HFF-Myc (cell line): ENCODE measurements at regions not wholly inside any gene's neighbourhood (a gene's known extent, or its start where the extent isn't known, plus 50 kb on each side); places are given as distances from the start of the nearest gene placed in this dataset.

Experiments used
- DNase-seq: peaks from one replicate; pipeline ENCODE4 v3.0.0-alpha.2; 2011; ENCODE audit warnings: low read depth; ENCODE audit errors: extremely low read depth
- H3K4me3 ChIP-seq: replicated peaks from 2 replicates; pipeline ENCODE4 v1.5.1; 2011; ENCODE audit warnings: low read depth, mild to moderate bottlenecking, control low read depth, low read length
- CTCF ChIP-seq: IDR thresholded peaks from 2 replicates; pipeline ENCODE4 v1.5.1; 2012; ENCODE audit warnings: mild to moderate bottlenecking, low read depth, low read length, control low read depth; ENCODE audit errors: missing control alignments

GRCh38 chr2:106685180-106685897 lies 198.2 kb downstream of the CD8B2 start:
- no peak for DNase-seq
- TF ChIP-seq CTCF, result no peak

GRCh38 chr2:106686814-106687213 lies 199.2 kb downstream of the ST6GAL2 start:
- no peak for DNase-seq
- TF ChIP-seq CTCF, result no peak
- no peak overlapping the region for H3K4me3 ChIP-seq

More at GRCh38 chr2:106685180-106685897, 198.2 kb downstream of the CD8B2 start:
- H3K4me3 ChIP-seq, result no peak overlapping the region

- no peak for DNase-seq
- no peak for TF ChIP-seq CTCF
- H3K4me3 ChIP-seq, result no peak overlapping the region
Measured at GRCh38 chr2:106694964-106695470, 190.9 kb downstream of the ST6GAL2 start.

GRCh38 chr2:106695919-106696318 lies 190.0 kb downstream of the ST6GAL2 start:
- no peak for TF ChIP-seq CTCF
- no peak overlapping the region for H3K4me3 ChIP-seq
- DNase-seq, result no peak

GRCh38 chr2:106700616-106701015 lies 185.4 kb downstream of the ST6GAL2 start:
- DNase-seq, result no peak
- TF ChIP-seq CTCF, result no peak
- H3K4me3 ChIP-seq, result no peak overlapping the region

GRCh38 chr2:106701203-106702022 lies 184.6 kb downstream of the ST6GAL2 start:
- no peak for DNase-seq
- no peak overlapping the region for H3K4me3 ChIP-seq
- TF ChIP-seq CTCF, result no peak
